ENCODE measurements at regions not wholly inside any gene's neighbourhood (a gene's known extent, or its start where the extent isn't known, plus 50 kb on each side); places are given as distances from the start of the nearest gene placed in this dataset.

- no peak for TF ChIP-seq CTCF (conservative IDR thresholded peaks at IDR 0.05; ENCODE audit: low read length)
- no peak for TF ChIP-seq EZH2phosphoT487 (IDR thresholded peaks at IDR 0.05; ENCODE audit: borderline replicate concordance)
These were observed 100.4 kb upstream of the NAA20 start for GRCh38 chr20:19916531-19917485.

Measured in Loucy (cell line).